ENCODE measurements at regions not wholly inside any gene's neighbourhood (a gene's known extent, or its start where the extent isn't known, plus 50 kb on each side); places are given as distances from the start of the nearest gene placed in this dataset.

- no peak overlapping the region for H3K14ac ChIP-seq (ENCODE audit: low read length in 2 of 2)
- H2BK12ac ChIP-seq (ENCODE audit: low read length in 2 of 2): no peak overlapping the region
- no peak overlapping the region for H3K4ac ChIP-seq (ENCODE audit: low read depth in 1 of 2, low read length in 2 of 2)
- H2AK5ac ChIP-seq (ENCODE audit: low read length, severe bottlenecking): no peak overlapping the region
- H3K23ac ChIP-seq (ENCODE audit: low read length in 2 of 2): no peak overlapping the region
- H3K4me2 ChIP-seq (ENCODE audit: low read length, poor library complexity, severe bottlenecking): no peak overlapping the region
- H4K91ac ChIP-seq (ENCODE audit: low read length): no peak overlapping the region
- DNase-seq: no peak
- H4K8ac ChIP-seq (ENCODE audit: low read length): no peak overlapping the region
- H3K27ac ChIP-seq (ENCODE audit: low read length, poor library complexity, severe bottlenecking): no peak overlapping the region
- no peaks in the 10 kb centered on the region for H3K36me3 ChIP-seq (ENCODE audit: control insufficient read depth in 1 of 2, insufficient read depth in 2 of 2, low read depth in 1 of 2, low read length in 2 of 2)
- no peaks in the 10 kb centered on the region for H3K9me3 ChIP-seq (ENCODE audit: control insufficient read depth, low read length)
- H2AFZ ChIP-seq (ENCODE audit: low read depth, low read length): no peak overlapping the region
- H3K9ac ChIP-seq (ENCODE audit: low read length): no peak overlapping the region
- H3K4me3 ChIP-seq (ENCODE audit: insufficient read depth in 1 of 2, low read depth in 1 of 2, low read length in 2 of 2): no peak overlapping the region
- no peaks in the 10 kb centered on the region for H3K4me1 ChIP-seq (ENCODE audit: control insufficient read depth, insufficient read depth, low read depth, low read length)
- no peak overlapping the region for H2BK5ac ChIP-seq (ENCODE audit: low read depth, low read length, poor library complexity, severe bottlenecking)
- H3K27me3 ChIP-seq (ENCODE audit: control insufficient read depth in 1 of 2, insufficient read depth in 1 of 2, low read length in 2 of 2): peaks cover 21 to 72% of the 10 kb centered on the region in 2 experiments
- H3K18ac ChIP-seq (ENCODE audit: low read depth in 1 of 2, low read length in 2 of 2): no peak overlapping the region
- no peak overlapping the region for H2BK120ac ChIP-seq (ENCODE audit: low read depth, low read length)
- no CpG with 5 or more reads among the region's 1 CpG for WGBS
- no peak overlapping the region for H2BK15ac ChIP-seq (ENCODE audit: low read depth, poor library complexity, severe bottlenecking)
- no peaks in the 10 kb centered on the region for H3K79me1 ChIP-seq (replicated peaks; ENCODE audit: low read length, poor library complexity, severe bottlenecking)
These were observed 146.3 kb upstream of the FSTL4 start for GRCh38 chr5:133758641-133759040.

GRCh38 chr5:133757396-133757945, 145.1 kb upstream of the FSTL4 start:
- no peak overlapping the region for H2AFZ ChIP-seq (ENCODE audit: low read depth, low read length)
- no peak overlapping the region for H3K23ac ChIP-seq (ENCODE audit: low read length in 2 of 2)
- no peak overlapping the region for H4K91ac ChIP-seq (ENCODE audit: low read length)
- H3K9me3 ChIP-seq (ENCODE audit: control insufficient read depth, low read length): no peaks in the 10 kb centered on the region
- H3K4me1 ChIP-seq (ENCODE audit: control insufficient read depth, insufficient read depth, low read depth, low read length): no peaks in the 10 kb centered on the region
- H2BK12ac ChIP-seq (ENCODE audit: low read length in 2 of 2): no peak overlapping the region
- no peak overlapping the region for H3K9ac ChIP-seq (ENCODE audit: low read length)
- no peak overlapping the region for H2BK5ac ChIP-seq (ENCODE audit: low read depth, low read length, poor library complexity, severe bottlenecking)
- H3K36me3 ChIP-seq (ENCODE audit: control insufficient read depth in 1 of 2, insufficient read depth in 2 of 2, low read depth in 1 of 2, low read length in 2 of 2): no peaks in the 10 kb centered on the region
- H3K4me2 ChIP-seq (ENCODE audit: low read length, poor library complexity, severe bottlenecking): no peak overlapping the region
- peaks cover 21 to 67% of the 10 kb centered on the region in 2 experiments for H3K27me3 ChIP-seq (ENCODE audit: control insufficient read depth in 1 of 2, insufficient read depth in 1 of 2, low read length in 2 of 2)
- no peak for DNase-seq
- H2BK15ac ChIP-seq (ENCODE audit: low read depth, poor library complexity, severe bottlenecking): no peak overlapping the region
- H2BK120ac ChIP-seq (ENCODE audit: low read depth, low read length): no peak overlapping the region
- H3K18ac ChIP-seq (ENCODE audit: low read depth in 1 of 2, low read length in 2 of 2): no peak overlapping the region
- no peak overlapping the region for H3K4ac ChIP-seq (ENCODE audit: low read depth in 1 of 2, low read length in 2 of 2)
- no peak overlapping the region for H4K8ac ChIP-seq (ENCODE audit: low read length)
- H3K27ac ChIP-seq (ENCODE audit: low read length, poor library complexity, severe bottlenecking): no peak overlapping the region
- H2AK5ac ChIP-seq (ENCODE audit: low read length, severe bottlenecking): no peak overlapping the region
- WGBS: 74% methylated on average over 7 of the region's 8 CpGs
- H3K4me3 ChIP-seq (ENCODE audit: insufficient read depth in 1 of 2, low read depth in 1 of 2, low read length in 2 of 2): no peak overlapping the region
- H3K79me1 ChIP-seq (replicated peaks; ENCODE audit: low read length, poor library complexity, severe bottlenecking): no peaks in the 10 kb centered on the region
- no peak overlapping the region for H3K14ac ChIP-seq (ENCODE audit: low read length in 2 of 2)

- H2BK12ac ChIP-seq (ENCODE audit: low read length in 2 of 2): no peak overlapping the region
- no peaks in the 10 kb centered on the region for H3K4me1 ChIP-seq (ENCODE audit: control insufficient read depth, insufficient read depth, low read depth, low read length)
- H3K4me3 ChIP-seq (ENCODE audit: insufficient read depth in 1 of 2, low read depth in 1 of 2, low read length in 2 of 2): no peak overlapping the region
- no peak overlapping the region for H2BK120ac ChIP-seq (ENCODE audit: low read depth, low read length)
- 40% methylated on average over 3 of the region's 3 CpGs for WGBS
- H2AK5ac ChIP-seq (ENCODE audit: low read length, severe bottlenecking): no peak overlapping the region
- H3K23ac ChIP-seq (ENCODE audit: low read length in 2 of 2): no peak overlapping the region
- H3K14ac ChIP-seq (ENCODE audit: low read length in 2 of 2): no peak overlapping the region
- H3K27me3 ChIP-seq (ENCODE audit: control insufficient read depth in 1 of 2, insufficient read depth in 1 of 2, low read length in 2 of 2): peaks cover 21 to 63% of the 10 kb centered on the region in 2 experiments
- no peak overlapping the region for H3K27ac ChIP-seq (ENCODE audit: low read length, poor library complexity, severe bottlenecking)
- H4K8ac ChIP-seq (ENCODE audit: low read length): no peak overlapping the region
- no peak overlapping the region for H2BK5ac ChIP-seq (ENCODE audit: low read depth, low read length, poor library complexity, severe bottlenecking)
- H2AFZ ChIP-seq (ENCODE audit: low read depth, low read length): no peak overlapping the region
- H4K91ac ChIP-seq (ENCODE audit: low read length): no peak overlapping the region
- H3K9ac ChIP-seq (ENCODE audit: low read length): no peak overlapping the region
- no peaks in the 10 kb centered on the region for H3K79me1 ChIP-seq (replicated peaks; ENCODE audit: low read length, poor library complexity, severe bottlenecking)
- DNase-seq: no peak
- H3K9me3 ChIP-seq (ENCODE audit: control insufficient read depth, low read length): no peaks in the 10 kb centered on the region
- H3K4ac ChIP-seq (ENCODE audit: low read depth in 1 of 2, low read length in 2 of 2): no peak overlapping the region
- no peaks in the 10 kb centered on the region for H3K36me3 ChIP-seq (ENCODE audit: control insufficient read depth in 1 of 2, insufficient read depth in 2 of 2, low read depth in 1 of 2, low read length in 2 of 2)
- H2BK15ac ChIP-seq (ENCODE audit: low read depth, poor library complexity, severe bottlenecking): no peak overlapping the region
- H3K4me2 ChIP-seq (ENCODE audit: low read length, poor library complexity, severe bottlenecking): no peak overlapping the region
- H3K18ac ChIP-seq (ENCODE audit: low read depth in 1 of 2, low read length in 2 of 2): no peak overlapping the region
These were observed 144.4 kb upstream of the FSTL4 start for GRCh38 chr5:133756756-133757155.

DNA sequence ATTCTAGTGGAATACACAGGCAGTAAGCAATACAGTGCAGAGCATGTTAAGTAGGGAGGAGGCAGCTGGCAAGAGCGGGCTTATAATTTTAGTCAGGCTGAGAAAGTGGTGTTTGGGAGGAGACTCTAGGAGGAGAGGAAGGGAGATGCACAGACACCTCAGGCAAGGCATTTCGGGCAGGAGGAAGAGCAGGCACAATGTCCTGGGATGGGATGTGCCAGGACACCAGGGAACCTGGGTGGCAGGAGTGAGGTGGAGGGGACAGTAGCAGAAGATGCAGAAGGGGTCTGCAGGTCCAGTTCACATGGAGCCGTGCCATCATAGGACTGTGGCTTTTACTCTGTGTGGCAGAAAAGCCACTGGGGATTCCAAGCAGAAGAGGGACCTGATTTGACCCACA, 143.7 kb upstream of the FSTL4 start:
- DNase-seq: no peak
- no peak overlapping the region for H3K4ac ChIP-seq (ENCODE audit: low read depth in 1 of 2, low read length in 2 of 2)
- H3K18ac ChIP-seq (ENCODE audit: low read depth in 1 of 2, low read length in 2 of 2): no peak overlapping the region
- H2AK5ac ChIP-seq (ENCODE audit: low read length, severe bottlenecking): no peak overlapping the region
- 80% methylated on average over 3 of the region's 3 CpGs for WGBS
- H2BK15ac ChIP-seq (ENCODE audit: low read depth, poor library complexity, severe bottlenecking): no peak overlapping the region
- no peak overlapping the region for H3K23ac ChIP-seq (ENCODE audit: low read length in 2 of 2)
- no peak overlapping the region for H3K4me2 ChIP-seq (ENCODE audit: low read length, poor library complexity, severe bottlenecking)
- no peak overlapping the region for H3K4me3 ChIP-seq (ENCODE audit: insufficient read depth in 1 of 2, low read depth in 1 of 2, low read length in 2 of 2)
- H2BK12ac ChIP-seq (ENCODE audit: low read length in 2 of 2): no peak overlapping the region
- H4K91ac ChIP-seq (ENCODE audit: low read length): no peak overlapping the region
- no peak overlapping the region for H2BK120ac ChIP-seq (ENCODE audit: low read depth, low read length)
- H3K14ac ChIP-seq (ENCODE audit: low read length in 2 of 2): no peak overlapping the region
- no peak overlapping the region for H4K8ac ChIP-seq (ENCODE audit: low read length)
- H3K9ac ChIP-seq (ENCODE audit: low read length): no peak overlapping the region
- H3K79me1 ChIP-seq (replicated peaks; ENCODE audit: low read length, poor library complexity, severe bottlenecking): no peaks in the 10 kb centered on the region
- no peaks in the 10 kb centered on the region for H3K36me3 ChIP-seq (ENCODE audit: control insufficient read depth in 1 of 2, insufficient read depth in 2 of 2, low read depth in 1 of 2, low read length in 2 of 2)
- no peak overlapping the region for H2BK5ac ChIP-seq (ENCODE audit: low read depth, low read length, poor library complexity, severe bottlenecking)
- H3K27ac ChIP-seq (ENCODE audit: low read length, poor library complexity, severe bottlenecking): no peak overlapping the region
- H3K4me1 ChIP-seq (ENCODE audit: control insufficient read depth, insufficient read depth, low read depth, low read length): no peaks in the 10 kb centered on the region
- H2AFZ ChIP-seq (ENCODE audit: low read depth, low read length): no peak overlapping the region
- peaks cover 21 to 62% of the 10 kb centered on the region in 2 experiments for H3K27me3 ChIP-seq (ENCODE audit: control insufficient read depth in 1 of 2, insufficient read depth in 1 of 2, low read length in 2 of 2)
- H3K9me3 ChIP-seq (ENCODE audit: control insufficient read depth, low read length): no peaks in the 10 kb centered on the region
